IMR-90 (cell line): ENCODE measurements at regions not wholly inside any gene's neighbourhood (a gene's known extent, or its start where the extent isn't known, plus 50 kb on each side); places are given as distances from the start of the nearest gene placed in this dataset.

Source experiments
- ATAC-seq: fragments of 200-7000 bp; cut with Tn5 transposase; 2 replicates; pipeline ENCODE4 v1.9.1; 2020; ENCODE audit warnings: low read depth, mild to moderate bottlenecking, moderate library complexity
- BruUV-seq: library from RNA; stranded (reverse); fragments of 400-500 nt; replicated peaks from 2 replicates; lab custom pipeline; 2021; lab: Mats Ljungman, UMichigan
- CTCF ChIA-PET: fragments of 300-600 bp; formaldehyde crosslinking; extraction: SDS; loops from one replicate; lab custom pipeline; 2021; ENCODE audit warnings: antibody characterized with exemption; lab: Yijun Ruan, JAX
- POLR2A ChIA-PET: fragments of 300-600 bp; sonication (Branson Sonifier 250); formaldehyde crosslinking; loops from one replicate; lab custom pipeline; 2022; ENCODE audit warnings: antibody characterized with exemption; ENCODE audit not compliant: unreplicated experiment; lab: Charles Lee
- DNase-seq: peaks from one replicate; pipeline ENCODE4 v3.0.0; 2013
- H2AFZ ChIP-seq: replicated peaks from 2 replicates; pipeline ENCODE3; 2013; ENCODE audit warnings: low read length, mild to moderate bottlenecking; ENCODE audit not compliant: poor library complexity
- H2AK5ac ChIP-seq: 2 replicates; pipeline ENCODE4 v1.6.1; 2013; ENCODE audit warnings: low read depth, low read length, inconsistent platforms
- H2AK9ac ChIP-seq: replicated peaks from 2 replicates; pipeline ENCODE3; 2013; ENCODE audit warnings: mild to moderate bottlenecking, low read depth, low read length, moderate library complexity; ENCODE audit not compliant: poor library complexity
- H2BK120ac ChIP-seq: 2 replicates; pipeline ENCODE4 v1.6.1; 2013; ENCODE audit warnings: low read depth, low read length, inconsistent platforms
- H2BK15ac ChIP-seq: 3 replicates; pipeline ENCODE4 v1.6.1; 2013; ENCODE audit warnings: low read depth, low read length, inconsistent platforms
- H2BK20ac ChIP-seq: 2 replicates; pipeline ENCODE4 v1.6.1; 2013; ENCODE audit warnings: low read depth, mild to moderate bottlenecking, inconsistent platforms, low read length, moderate library complexity
- H2BK5ac ChIP-seq: 2 replicates; pipeline ENCODE4 v1.6.1; 2013; ENCODE audit warnings: mild to moderate bottlenecking, low read depth, low read length, inconsistent platforms; ENCODE audit not compliant: poor library complexity, severe bottlenecking
- H3K14ac ChIP-seq: replicated peaks from 2 replicates; pipeline ENCODE4 v1.6.1; 2013; ENCODE audit warnings: low read depth, low read length, inconsistent platforms
- H3K18ac ChIP-seq: 2 replicates; pipeline ENCODE4 v1.6.1; 2013; ENCODE audit warnings: low read depth, low read length, control low read depth
- H3K23ac ChIP-seq: 2 replicates; pipeline ENCODE4 v1.6.1; 2013; ENCODE audit warnings: low read depth, low read length, inconsistent platforms
- H3K27ac ChIP-seq: 2 replicates; pipeline ENCODE4 v1.5.1; 2013; ENCODE audit warnings: mild to moderate bottlenecking, control low read depth, low read length; ENCODE audit not compliant: insufficient read depth
- H3K27me3 ChIP-seq: 2 replicates; pipeline ENCODE4 v1.6.1; 2013; ENCODE audit warnings: low read length; ENCODE audit not compliant: control insufficient read depth, insufficient read depth
- H3K36me3 ChIP-seq: 2 replicates; pipeline ENCODE4 v1.6.1; 2013; ENCODE audit warnings: low read length, mixed read lengths; ENCODE audit not compliant: control insufficient read depth, insufficient read depth
- H3K4ac ChIP-seq: 2 replicates; pipeline ENCODE4 v1.6.1; 2013; ENCODE audit warnings: low read depth, low read length, inconsistent platforms
- H3K4me1 ChIP-seq: 2 replicates; pipeline ENCODE4 v1.6.1; 2013; ENCODE audit warnings: low read length, mixed read lengths; ENCODE audit not compliant: control insufficient read depth, insufficient read depth
- H3K4me2 ChIP-seq: 2 replicates; pipeline ENCODE4 v1.6.1; 2013; ENCODE audit warnings: low read depth, mild to moderate bottlenecking, control low read depth, low read length, moderate library complexity
- H3K4me3 ChIP-seq: 2 replicates; pipeline ENCODE4 v1.5.1; 2013; ENCODE audit warnings: low read depth, mild to moderate bottlenecking, control low read depth, low read length, moderate library complexity; ENCODE audit not compliant: insufficient read depth
- H3K56ac ChIP-seq: 2 replicates; pipeline ENCODE4 v1.6.1; 2013; ENCODE audit warnings: low read length, inconsistent platforms; ENCODE audit not compliant: insufficient read depth; ENCODE audit errors: extremely low read depth
- H3K79me1 ChIP-seq, 2 experiments: 2 replicates each; pipeline ENCODE4 v1.6.1; 2013; ENCODE audit warnings: low read length in 2 of 2, inconsistent platforms in 1 of 2, low read depth in 1 of 2
- H3K9ac ChIP-seq: 2 replicates; pipeline ENCODE4 v1.6.1; 2013; ENCODE audit warnings: low read depth, low read length, control low read depth
- H3K9me1 ChIP-seq: 2 replicates; pipeline ENCODE4 v1.6.1; 2013; ENCODE audit warnings: low read length, inconsistent platforms; ENCODE audit not compliant: insufficient read depth
- H3K9me3 ChIP-seq: 2 replicates; pipeline ENCODE4 v1.6.1; 2013; ENCODE audit warnings: low read length; ENCODE audit not compliant: control insufficient read depth, insufficient read depth
- H4K20me1 ChIP-seq: 2 replicates; pipeline ENCODE4 v1.6.1; 2013; ENCODE audit warnings: low read length, inconsistent platforms; ENCODE audit not compliant: insufficient read depth
- H4K5ac ChIP-seq: 2 replicates; pipeline ENCODE4 v1.6.1; 2013; ENCODE audit warnings: mild to moderate bottlenecking, low read depth, low read length, control low read depth
- H4K8ac ChIP-seq, 2 experiments: 2 replicates each; pipeline ENCODE4 v1.6.1; 2013; ENCODE audit warnings: low read depth in 2 of 2, low read length in 2 of 2, control low read depth in 1 of 2, inconsistent platforms in 1 of 2
- H4K91ac ChIP-seq: 2 replicates; pipeline ENCODE4 v1.6.1; 2013; ENCODE audit warnings: low read depth, low read length, inconsistent platforms; ENCODE audit not compliant: insufficient read depth
- BHLHE40 ChIP-seq: fragments of 150-350 bp; IDR thresholded peaks from 2 replicates; pipeline ENCODE4 v1.6.1; 2016; ENCODE audit warnings: mild to moderate bottlenecking, low read depth, low read length
- CHD1 ChIP-seq: IDR thresholded peaks from 2 replicates; pipeline ENCODE4 v1.6.1; 2012; ENCODE audit warnings: low read depth, low read length, improper control_type of control experiment
- CTCF ChIP-seq: conservative IDR thresholded peaks from 2 replicates; pipeline ENCODE4 v1.5.1; 2012; ENCODE audit warnings: mild to moderate bottlenecking, low read depth, low read length, improper control_type of control experiment
- NFE2L2 ChIP-seq: fragments of 150-350 bp; IDR thresholded peaks from 2 replicates; pipeline ENCODE4 v1.6.1; 2016; ENCODE audit warnings: low read depth, mild to moderate bottlenecking, low read length
- RAD21 ChIP-seq: IDR thresholded peaks from 2 replicates; pipeline ENCODE4 v1.6.1; 2012; ENCODE audit warnings: low read length, improper control_type of control experiment
- RCOR1 ChIP-seq: IDR thresholded peaks from 2 replicates; pipeline ENCODE4 v1.6.1; 2012; ENCODE audit warnings: mild to moderate bottlenecking, low read length, improper control_type of control experiment; ENCODE audit not compliant: insufficient replicate concordance
- SMC3 ChIP-seq: fragments of 150-350 bp; IDR thresholded peaks from 2 replicates; pipeline ENCODE4 v1.6.1; 2016; ENCODE audit warnings: low read depth, mild to moderate bottlenecking, antibody characterized with exemption, low read length, moderate library complexity
- WGBS, 2 experiments: methylation state at CpG; one replicate each; pipeline versions ENCODE4 v1.1.5 to v1.1.7; 2013; ENCODE audit warnings: missing lambda C conversion rate in 2 of 2; ENCODE audit not compliant: insufficient read length in 1 of 2; ENCODE audit errors: extremely low coverage in 2 of 2; 5-methylcytosine and 5-hydroxymethylcytosine counted together
- dilution Hi-C: fragments of 300-500 bp; cut with HindIII; formaldehyde crosslinking; loops from one replicate; pipeline ENCODE4 v1.14.3; 2018; ENCODE audit warnings: low sequenced_read_pairs; ENCODE audit not compliant: unreplicated experiment
- in situ Hi-C: fragments of 300-500 bp; cut with MboI; formaldehyde crosslinking; loops from 3 replicates; pipeline ENCODE4 v1.14.3; 2019; ENCODE audit warnings: low sequenced_read_pairs, inconsistent platforms, mixed read lengths
- intact Hi-C: fragments of 100-400 bp; cut with micrococcal nuclease; formaldehyde crosslinking; loops from 2 replicates; pipeline ENCODE4 v1.10.0; 2022

- Histone ChIP-seq H2BK5ac (no peak overlapping the region), H2AFZ (no peak overlapping the region), H3K56ac (no peak overlapping the region), H4K8ac (no peak overlapping the region), H4K5ac (no peak overlapping the region), H2AK9ac (no peak overlapping the region), H4K91ac (no peak overlapping the region), H3K9ac (no peak overlapping the region), H3K27ac (no peak overlapping the region), H3K4me2 (no peak overlapping the region), H2BK120ac (no peak overlapping the region), H3K36me3 (no peaks in the 10 kb centered on the region), H3K4me3 (no peak overlapping the region), H3K9me1 (no peaks in the 10 kb centered on the region), H3K23ac (no peak overlapping the region), H3K4ac (no peak overlapping the region), H2AK5ac (no peak overlapping the region), H3K18ac (no peak overlapping the region), H3K14ac (no peak overlapping the region), H3K9me3 (peaks cover 14% of the 10 kb centered on the region), H3K79me1 (no peaks in the 10 kb centered on the region), H2BK15ac (no peak overlapping the region), H2BK20ac (no peak overlapping the region), H4K20me1 (no peaks in the 10 kb centered on the region), H3K27me3 (no peaks in the 10 kb centered on the region), H3K4me1 (no peaks in the 10 kb centered on the region)
- no peak for ATAC-seq
- DNase-seq: no peak
- ChIA-PET CTCF (no interaction called here), POLR2A (no interaction called here)
- no peak for TF ChIP-seq RAD21
- no peak for TF ChIP-seq SMC3
- no peak for TF ChIP-seq NFE2L2
- TF ChIP-seq BHLHE40: no peak
- no peak for TF ChIP-seq CHD1
- no peak for TF ChIP-seq CTCF
- no peak for TF ChIP-seq RCOR1
- dilution Hi-C loops (no loop called here), in situ Hi-C loops (no loop called here), intact Hi-C loops (loop anchor here (10.0 kb wide), 1 partner anchor 848 kb away; no protein-coding TSS in a partner anchor)
- no TSS peak for BruUV-seq
- 21% methylated on average over 4 of the region's 5 CpGs; no CpG with 5 or more reads in 1 of the 2 experiments for WGBS, 2 experiments
Observed at GRCh38 chr2:239882331-239882732, 142.8 kb downstream of the NDUFA10 start.
